ENCODE measurements at regions not wholly inside any gene's neighbourhood (a gene's known extent, or its start where the extent isn't known, plus 50 kb on each side); places are given as distances from the start of the nearest gene placed in this dataset.
A peak's percentile ranks its signal among the peaks of the same experiment; 100 is the strongest.

DNA sequence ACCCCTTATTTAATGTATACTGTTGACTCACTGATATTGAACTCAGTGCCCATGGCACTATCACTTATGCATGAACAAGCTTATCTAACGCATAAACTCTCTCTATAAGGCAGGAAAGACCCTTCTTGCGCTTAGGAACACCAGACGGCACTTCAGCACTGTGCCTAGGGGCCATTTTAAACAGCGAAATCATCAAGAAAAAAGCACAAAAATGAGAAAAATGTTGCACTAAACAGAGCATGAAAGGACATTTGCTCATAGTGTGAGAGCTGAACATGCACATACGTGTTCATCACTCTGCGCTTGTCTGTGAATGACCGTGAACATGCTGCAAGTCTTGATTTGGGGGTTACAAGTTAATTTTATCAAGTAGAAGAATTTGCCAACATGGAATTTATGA, 109.6 kb downstream of the WDR11 start:
- no peak for DNase-seq

DNA sequence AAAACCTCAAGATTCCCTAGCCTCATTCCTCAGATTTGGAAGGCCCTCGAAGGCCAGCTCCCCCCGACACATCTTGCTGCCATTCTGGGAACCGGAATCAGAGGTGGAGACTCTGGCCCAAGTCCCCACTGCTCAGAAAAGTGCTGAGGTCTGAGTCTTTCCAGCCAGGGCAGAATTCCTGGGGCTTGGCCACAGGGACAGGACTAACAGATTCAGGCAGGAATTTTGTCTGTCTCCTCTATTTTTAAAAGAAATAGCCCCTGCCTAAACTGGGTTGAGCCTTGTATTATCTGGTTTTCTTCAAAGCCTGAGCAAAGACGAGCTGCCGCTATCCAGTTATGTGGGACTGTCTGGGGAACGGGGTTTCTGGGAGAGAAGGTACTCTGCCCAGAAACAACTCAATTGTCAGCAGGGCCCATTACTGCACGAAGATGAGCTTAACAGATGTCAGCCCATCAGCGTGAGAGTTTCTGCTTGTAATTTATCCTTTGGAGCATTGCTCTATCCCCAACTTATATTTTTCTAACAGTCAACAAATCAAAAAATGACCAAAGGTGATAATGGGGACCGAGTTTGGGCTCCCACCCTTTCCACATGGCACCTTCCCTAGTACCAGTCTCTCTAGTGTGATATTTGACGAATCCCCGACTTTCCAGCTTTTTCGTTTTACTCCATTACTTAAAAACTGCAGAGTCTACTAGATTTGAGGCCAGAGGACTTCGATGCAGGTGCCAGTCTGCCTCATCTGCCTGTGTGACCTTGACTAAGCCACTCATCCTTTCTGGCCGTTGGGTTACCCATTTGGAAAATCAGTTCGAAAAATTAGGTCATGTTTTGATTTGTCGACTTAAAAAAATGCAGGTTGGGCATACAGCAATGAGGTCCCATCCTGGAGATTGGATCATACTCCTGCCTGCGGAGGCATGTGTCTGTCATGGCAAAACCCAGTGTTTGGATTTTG, 110.9 kb downstream of the WDR11 start:
- DNase-seq: no peak

DNA sequence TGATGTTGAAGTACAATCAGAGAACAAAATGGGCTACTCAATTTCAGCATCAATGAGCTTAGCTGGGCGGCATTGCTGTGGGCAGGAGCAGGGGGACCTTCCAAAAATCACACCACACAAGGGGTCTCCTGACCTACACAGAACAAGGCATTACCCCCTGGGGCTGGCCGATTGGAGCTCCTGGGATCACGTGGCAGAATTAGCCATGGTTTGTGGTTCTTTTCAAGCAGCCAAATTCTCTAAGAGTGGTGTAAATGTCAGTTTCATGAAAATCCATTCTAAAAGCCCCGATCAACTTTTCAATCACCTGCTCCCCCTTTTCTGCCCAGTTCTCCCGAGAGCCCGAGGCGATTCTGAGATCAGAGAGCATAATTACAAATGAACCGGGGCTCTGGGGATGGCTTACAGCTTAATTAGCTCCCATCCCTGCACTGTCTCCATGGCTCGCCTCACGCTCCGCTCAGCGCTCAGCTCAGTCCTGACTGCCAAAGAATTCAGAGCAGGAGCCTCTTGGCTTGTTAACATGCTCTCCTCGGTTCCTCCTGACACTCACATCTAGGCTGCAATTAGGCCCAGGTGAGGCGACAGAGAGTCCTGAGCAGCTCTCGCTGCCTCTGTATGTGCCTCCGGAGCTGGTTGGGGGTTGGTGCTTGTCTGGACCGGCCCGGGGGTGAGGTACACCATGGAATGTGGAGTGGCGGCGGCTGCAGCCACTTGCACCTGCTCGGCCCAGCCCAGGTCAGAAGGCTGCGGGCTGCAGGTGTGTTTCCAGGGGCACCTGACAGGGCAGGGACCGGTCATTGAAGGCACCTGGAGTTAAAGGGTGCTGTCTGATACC, 111.8 kb downstream of the WDR11 start:
- peak; percentile 21 for DNase-seq

DNA sequence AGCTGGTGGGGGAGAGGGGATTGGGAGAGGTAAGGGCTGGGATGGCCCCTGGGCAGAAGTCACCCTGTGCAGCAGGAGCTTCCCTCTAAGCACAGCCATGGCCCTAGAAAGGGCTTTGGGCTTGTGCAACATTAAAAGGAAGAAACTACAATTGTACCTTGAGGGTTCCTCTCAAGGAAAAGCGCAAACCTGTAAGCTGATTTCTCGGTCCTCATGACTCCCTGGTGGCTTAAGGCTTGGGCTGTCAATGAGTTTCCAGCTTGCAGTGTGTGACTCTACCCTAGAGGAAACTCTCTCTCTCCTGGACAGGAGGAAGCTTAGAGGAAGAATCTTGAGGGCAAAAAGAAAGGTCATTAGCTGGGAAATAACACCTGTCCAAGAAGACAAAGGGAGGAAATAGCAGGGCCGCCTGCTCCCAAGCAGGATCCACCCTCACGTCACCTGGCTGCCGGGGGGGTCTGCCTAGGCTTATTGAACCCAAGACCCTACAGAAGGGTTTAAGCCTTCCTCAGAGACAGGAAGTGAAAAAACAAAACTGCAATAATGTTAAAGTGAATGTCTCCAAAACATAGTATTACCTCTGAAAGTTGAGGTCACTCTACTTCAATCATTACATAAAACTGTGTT, 112.5 kb downstream of the WDR11 start:
- no peak for DNase-seq

DNA sequence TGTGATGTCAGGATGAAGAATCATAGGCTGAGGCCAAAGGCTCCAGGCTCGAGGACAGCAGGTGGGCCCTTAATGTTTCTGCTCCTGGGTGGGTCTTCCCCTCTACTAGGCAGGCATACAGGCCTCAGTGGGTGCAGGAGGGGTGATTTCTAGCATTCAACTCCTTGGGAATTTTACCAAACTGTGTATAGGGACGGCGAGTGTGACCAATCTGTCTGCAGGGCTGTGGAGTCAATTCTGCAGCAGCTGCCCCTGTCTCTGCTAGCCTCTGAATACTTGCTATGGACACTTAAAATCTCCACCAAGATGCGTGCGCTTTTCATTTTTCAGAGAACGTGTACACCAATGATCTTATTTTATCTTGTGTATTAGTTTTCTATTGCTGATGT, 115.5 kb downstream of the WDR11 start:
- DNase-seq: no peak

DNA sequence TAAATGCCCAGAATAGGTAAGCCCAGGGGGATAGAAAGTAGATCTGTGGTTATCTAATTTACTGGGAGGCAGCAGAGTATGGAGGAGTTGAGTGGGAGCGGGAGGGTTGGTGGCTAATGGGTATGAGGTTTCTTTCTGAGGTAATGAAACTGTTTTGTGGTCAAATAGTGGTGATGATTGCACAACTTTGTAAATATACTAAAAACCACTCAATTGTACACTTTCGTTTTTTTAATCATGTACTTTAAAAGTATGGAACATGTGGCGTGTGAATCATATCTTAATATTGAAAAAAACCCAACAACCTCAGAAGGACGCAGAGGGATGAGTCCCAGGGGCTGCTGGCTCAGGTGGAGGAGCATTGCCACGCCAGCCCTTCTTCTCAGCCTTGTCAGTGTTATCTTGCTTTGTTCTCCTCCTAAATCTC, 118.1 kb downstream of the WDR11 start:
- DNase-seq: no peak

DNA sequence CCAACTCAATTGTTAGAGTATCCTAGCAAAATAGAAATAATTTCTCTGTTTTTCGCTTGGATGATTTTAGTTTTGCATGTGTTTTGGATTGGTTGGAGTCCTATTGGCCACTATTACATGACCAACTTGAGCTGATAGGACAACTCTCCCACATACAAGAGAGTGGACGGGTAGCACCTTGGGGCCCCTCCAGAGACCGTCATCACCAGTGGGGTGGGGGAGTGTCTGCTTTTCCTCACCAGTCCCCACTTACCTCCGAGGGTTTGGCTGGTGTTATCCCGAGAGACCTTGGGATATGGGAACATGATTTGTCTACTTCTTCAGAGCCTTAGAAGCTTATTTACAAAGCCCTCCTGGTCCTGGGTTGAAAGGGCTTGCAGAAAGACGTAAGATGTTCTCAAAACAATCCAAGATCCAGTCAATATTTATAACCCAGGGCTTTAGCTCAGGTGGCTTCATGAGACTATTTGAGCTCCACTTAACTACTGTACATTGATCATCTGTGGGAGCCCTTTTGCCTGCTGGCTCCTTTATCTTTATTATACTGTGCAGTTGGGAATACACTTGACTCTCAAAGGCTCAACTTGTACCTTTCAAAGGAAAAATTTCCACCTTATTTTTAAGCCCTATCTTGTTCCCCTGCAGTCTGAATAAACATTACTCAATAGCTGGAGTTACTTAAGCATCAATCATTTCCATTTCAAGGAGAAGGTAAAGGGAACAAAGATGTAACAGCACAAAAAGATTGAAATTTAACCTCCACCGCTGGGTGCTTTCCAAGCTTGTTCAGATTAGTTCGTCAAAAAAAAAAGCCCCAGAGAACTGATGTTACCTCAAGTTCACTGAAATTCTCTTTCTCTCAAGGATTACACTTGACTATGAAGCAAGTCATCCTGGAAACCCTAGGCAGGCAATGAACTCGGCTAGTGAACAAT, 119.7 kb downstream of the WDR11 start:
- no peak for DNase-seq

DNA sequence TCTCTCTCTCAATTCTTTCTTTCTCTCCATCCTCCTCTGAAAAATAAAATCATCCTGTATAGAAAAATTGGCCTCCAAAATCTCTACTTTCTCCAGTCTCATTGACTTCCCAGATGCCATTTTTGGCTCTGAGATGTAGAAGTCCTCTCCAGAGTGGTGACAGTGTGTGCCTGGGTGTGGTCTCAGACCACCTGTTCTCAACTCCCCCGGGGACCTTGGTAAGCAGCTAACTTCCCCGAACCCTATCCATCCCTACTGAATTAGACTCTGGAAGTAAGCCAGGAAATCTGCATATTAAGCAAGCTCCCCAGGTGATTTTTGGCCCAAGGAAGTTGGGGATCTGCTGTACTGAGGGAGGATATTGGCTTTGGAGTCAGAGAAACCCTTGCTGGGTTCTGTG, 120.5 kb downstream of the WDR11 start:
- DNase-seq: no peak

DNA sequence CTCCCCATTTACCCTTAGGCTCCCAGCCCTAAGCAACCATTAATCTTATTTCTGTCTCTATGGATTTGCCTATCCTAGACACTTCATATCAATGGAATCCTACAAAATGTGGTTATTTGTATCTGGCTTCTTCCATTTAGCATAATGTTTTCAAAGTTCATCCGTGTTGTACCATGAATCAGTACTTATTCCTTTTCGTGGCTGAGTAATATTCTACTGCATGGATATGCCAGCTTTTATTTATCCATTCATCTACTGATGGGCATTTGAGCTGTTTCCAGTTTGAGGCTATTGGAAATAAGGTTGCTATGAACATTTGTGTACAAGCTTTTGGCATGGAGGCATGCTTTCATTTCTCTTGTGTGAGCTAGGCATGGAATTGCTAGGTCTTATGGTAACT, 121.1 kb downstream of the WDR11 start:
- DNase-seq: no peak

DNA sequence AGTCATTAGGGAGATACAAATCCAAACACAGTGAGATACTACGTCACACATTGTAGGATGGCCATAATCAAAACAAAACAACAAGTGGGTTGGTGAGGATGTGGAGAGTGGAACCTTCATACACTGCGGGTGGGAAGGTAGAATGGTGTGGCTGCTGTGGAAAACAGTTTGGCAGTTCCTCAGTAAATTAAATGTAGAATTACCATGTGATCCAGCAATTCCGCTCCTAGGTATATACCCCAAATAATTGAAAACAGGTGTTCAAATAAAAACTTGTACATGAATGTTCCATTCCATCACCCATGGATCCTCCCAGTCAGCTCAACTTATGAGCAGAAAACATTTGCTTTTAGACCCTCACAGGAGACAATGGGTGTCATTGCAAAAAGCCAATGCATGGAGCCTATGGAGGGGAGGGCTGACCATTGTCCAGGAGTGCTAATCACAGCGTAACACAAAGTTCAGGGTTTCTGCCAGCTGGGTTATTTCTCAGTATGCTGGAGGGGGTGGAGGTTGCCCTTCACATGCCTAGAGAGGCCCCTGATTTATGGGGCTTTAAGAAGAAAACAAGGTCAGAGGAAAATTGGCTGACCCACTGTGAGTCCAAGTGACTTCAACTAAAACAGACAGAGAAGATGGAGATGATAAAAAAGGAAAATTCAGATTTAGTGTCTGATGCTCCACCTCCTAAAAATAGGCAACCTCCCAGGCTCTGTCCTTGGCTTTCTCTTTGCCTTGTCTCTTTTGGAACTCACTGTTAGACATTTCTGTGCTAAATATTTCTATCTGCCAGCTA, 124.1 kb downstream of the WDR11 start:
- no peak for DNase-seq

DNA sequence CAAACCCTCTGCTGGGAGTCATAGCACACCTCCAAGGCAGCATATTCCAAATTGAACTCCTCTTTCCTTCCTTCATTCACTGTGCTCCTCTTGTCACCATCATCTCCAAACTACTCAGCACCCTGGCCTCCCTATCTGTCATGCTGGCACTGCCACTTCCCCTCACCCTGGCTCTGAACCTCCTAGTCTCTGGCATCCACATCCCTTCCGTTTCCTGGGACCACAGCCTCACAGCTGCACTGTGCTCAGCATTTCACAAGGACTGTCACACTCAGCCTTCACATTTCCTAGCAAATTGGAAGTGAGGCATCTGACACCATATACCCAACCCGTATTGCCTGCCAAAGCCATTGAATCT, 124.7 kb downstream of the WDR11 start:
- DNase-seq: no peak

DNA sequence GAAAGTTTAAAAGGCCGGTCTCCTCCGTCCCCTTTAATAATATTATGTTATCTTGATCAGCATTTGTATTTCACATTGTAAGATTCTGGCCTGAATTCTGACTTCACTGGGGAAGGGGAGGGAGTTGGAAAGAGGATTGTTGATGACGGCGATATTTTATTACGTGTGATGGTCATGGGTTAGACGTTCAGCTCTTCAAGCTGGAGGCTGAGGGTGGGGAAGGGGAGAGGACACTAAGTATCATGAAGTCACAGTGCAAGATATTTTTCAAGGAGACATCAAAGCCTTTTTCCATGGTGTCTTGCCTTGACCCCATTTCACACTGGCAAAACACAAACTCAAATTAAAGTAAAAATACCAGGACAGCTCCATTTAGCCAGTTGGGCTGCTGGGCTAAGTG, 126.7 kb downstream of the WDR11 start:
- DNase-seq: no peak

DNA sequence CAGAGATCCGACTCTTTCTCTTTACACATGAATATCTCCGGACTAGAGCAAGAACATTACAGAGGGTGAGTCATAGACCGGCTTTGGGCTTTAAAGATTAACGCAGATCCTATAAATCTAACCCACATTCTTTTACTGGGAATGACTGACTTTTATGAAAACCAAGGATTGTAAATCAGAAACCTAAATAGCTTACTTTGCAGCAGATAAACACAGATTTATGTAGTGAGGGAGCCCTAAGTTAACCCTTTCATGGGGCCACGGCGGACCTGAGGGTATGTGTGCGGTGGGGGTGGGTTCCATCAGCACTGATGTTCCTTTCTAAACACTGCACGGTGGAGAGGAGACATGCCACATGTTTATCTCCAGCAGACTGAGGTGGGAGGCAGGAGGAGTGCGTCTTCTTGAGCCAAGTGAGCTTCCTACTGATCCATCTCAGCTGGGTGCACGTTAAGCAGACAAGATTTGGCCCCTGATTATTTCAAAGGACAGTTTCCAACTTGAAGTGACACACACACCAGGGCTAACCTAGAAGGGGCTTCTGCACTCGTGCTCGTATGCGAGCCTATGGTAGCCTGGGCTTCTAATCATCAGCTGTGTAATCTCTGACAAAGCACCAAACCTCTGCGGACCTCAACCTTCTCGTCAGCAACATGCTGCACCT, 127.6 kb downstream of the WDR11 start:
- DNase-seq: no peak

DNA sequence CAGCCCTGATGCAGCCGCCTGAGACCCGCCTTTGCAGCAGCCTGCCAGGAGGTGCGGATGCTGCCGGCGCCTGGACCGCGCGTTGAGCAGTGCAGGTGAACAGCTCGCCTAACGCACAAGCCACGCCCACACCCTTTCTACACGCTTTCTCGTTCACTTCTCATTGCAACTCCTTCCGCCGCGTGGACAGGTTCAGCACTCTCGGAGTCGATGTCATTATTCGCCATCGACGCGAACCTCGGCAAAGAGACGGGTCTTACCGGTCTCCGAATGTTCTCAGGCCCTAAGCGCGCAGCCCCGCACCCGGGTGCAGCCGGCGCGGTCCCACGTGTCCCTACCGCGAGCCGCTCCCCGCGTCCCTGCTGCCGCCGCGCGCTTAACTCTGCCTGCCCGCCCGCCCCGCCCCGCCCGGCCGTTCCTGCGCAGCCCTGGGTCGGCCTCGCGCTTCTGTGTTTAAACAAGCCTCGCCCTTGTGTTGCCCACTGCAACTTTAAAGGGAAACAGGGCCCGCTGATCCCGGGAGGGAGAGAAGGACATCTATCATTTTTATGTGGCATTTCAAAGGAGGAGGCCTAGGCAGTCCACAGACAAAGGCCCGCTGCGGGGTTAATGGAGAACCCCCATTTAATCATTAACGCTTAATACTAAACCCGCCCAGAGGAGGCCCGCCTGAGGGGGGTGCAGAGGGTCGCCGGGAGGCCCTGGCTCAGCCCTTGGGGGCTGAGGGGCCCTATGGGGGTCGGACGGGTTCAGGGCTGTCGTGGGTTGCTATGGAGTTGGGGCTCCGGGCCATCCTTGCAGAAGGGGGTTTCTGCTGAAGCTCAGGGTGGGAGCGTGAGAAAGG, 128.5 kb downstream of the WDR11 start:
- peak; percentile 49 for DNase-seq

DNA sequence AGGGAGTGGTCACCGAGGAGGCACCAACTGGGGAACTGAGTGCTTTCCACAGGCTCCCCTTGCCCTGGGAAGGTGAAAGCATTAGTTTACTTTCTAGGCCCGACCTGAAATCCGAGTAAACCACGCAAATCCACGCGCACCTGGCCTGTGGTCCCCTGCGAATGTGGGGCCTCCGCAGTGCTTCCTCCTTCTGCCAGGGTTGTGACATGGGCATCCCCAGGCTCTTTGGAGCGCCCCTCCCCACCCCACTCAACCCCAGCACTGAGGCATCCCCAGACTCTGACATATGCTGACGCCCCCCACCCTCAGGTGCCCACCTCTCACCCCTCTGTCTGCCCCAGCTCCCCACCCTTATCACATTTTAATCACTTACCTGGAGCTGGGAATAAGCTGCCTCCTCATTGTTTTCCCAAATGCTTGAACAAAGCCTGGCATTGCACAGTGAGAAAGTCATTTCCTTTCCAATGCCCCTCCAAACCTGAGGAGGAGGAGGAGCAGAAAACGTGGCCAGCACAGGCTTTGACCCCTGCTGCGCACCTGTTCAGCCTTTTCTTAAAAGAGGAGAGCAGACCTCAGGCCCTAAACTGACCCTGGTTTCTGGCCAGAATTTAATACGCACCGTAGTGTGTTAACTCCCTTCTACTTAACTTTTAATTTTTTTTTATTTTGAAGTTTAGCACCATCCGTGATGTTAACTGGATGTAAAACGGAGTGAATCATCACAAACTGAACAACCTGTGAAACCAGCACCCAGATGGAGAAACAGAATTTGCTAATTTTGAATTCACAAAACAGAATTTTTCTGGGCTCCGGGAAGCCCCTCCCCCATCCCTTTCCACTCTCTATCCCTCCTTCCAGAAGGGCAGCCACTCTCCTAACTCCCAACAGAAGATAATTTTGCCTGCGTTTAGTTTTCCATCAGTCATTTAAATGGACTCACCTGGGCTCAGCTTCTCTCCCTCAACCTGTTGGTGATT, 129.4 kb downstream of the WDR11 start:
- DNase-seq: no peak

DNA sequence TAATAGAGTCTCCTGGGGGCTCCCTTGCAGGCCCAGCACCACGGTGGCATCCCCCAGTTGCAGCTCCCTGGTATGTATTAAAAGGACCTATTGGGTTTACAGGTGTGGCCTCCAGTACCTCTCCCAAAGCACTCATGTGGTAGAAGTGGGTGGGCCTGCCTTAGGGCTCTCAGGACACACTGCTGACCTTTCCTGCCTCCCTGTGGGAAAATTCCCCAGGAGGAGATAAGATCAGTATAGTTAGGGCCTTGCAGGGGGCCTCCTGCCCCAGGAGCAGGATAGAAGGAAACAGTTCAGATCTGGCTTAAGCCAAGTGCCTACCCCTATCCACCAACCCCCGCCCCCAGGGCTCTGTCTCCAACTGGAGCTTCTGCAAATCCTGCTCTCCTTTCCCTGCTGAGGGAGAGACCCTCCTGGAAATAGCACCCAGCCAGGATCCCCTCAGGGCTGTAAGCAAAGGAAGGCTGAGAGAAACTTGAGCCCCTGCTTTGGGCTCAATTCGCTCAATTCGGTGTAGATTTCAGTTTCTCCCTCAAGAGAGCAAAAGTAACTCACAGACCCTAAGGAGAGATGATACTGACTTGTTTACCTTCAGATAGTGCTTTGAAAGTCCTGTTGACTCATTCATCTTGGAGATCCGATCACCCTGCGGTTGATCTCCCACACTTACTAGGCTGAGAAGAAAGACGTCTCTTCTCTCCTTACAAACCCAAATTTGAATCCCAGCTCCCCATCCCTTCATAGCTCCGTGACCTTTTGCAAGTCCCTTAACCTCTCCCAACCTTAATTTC, 130.6 kb downstream of the WDR11 start:
- DNase-seq: no peak

DNA sequence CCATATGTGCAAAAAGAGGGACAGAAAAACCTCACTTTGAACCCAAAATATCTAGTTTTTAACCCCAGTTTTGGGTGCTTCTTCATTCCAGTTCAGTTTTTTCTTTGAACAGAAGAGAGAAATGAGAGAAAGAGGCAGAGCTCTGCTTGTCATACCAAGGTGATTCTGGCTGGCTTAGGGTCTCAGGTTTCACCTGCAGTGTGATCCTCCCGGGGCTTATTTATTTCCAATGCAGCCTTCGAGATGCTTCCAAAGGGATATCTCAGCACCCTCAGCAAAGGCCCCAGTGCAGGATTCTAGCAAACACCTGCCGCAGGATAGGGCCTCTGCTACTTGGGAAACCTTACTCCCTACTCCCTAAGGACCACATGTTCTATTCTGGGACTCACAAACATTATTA, 131.3 kb downstream of the WDR11 start:
- DNase-seq: no peak

DNA sequence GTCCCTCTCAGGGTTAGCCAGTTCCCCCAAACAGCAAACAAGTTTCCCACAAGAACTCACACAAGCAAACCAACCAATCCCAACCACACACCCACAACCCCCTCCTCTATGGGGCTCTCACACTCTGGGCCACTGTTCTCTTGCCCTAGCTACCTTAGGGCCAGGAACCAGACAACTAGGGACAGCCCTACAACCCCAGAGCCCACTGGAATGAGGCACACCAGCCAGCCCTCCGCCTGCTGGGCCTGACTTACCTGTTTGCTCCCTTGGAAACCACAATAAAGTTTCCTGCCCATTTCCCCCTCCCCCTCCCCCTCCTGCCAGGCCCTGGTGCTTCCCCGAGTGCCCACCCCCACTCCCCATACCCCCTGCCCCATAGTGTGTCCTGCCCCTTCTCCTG, 132.6 kb downstream of the WDR11 start:
- DNase-seq: no peak

Measured in NCI-H2227 treated with DMSO at 0.1 percent for 48 hours (cell line).